ENCODE measurements at regions not wholly inside any gene's neighbourhood (a gene's known extent, or its start where the extent isn't known, plus 50 kb on each side); places are given as distances from the start of the nearest gene placed in this dataset.

- Histone ChIP-seq H2AFZ (ENCODE audit: low read length) (no peak overlapping the region), H3K4me1 (ENCODE audit: insufficient read depth, low read length, poor library complexity, severe bottlenecking) (no peaks in the 10 kb centered on the region)
- no peak for TF ChIP-seq CTCF (conservative IDR thresholded peaks at IDR 0.05; ENCODE audit: low read length)
- TF ChIP-seq EZH2phosphoT487 (IDR thresholded peaks at IDR 0.05; ENCODE audit: borderline replicate concordance): no peak
Measured at GRCh38 chr17:33526717-33527116, 233.6 kb upstream of the ASIC2 start.

GRCh38 chr17:33527290-33527689, 234.2 kb upstream of the ASIC2 start:
- Histone ChIP-seq H3K79me2 (ENCODE audit: insufficient read depth, low read length) (no peaks in the 10 kb centered on the region), H3K36me3 (ENCODE audit: insufficient read depth, low read length) (no peaks in the 10 kb centered on the region), H3K9me3 (ENCODE audit: insufficient read depth, low read depth, low read length) (0 out of 2 replicates have a peak, but pooled peaks cover 3% of the 10 kb centered on the region), H3K9ac (ENCODE audit: low read depth, low read length, poor library complexity, severe bottlenecking) (no peak overlapping the region), H3F3A (ENCODE audit: low read depth) (no peaks in the 10 kb centered on the region), H4K20me1 (ENCODE audit: insufficient read depth, low read length, poor library complexity, severe bottlenecking) (no peaks in the 10 kb centered on the region), H3K27me3 (ENCODE audit: insufficient read depth, low read length, poor library complexity, severe bottlenecking) (no peaks in the 10 kb centered on the region), H2AFZ (ENCODE audit: low read length) (no peak overlapping the region), H3K4me3 (ENCODE audit: low read length, poor library complexity, severe bottlenecking) (no peak overlapping the region), H3K9me2 (replicated peaks; ENCODE audit: low read depth, low read length) (no peaks in the 10 kb centered on the region), H3K4me2 (ENCODE audit: low read depth, low read length, poor library complexity, severe bottlenecking) (no peak overlapping the region), H3K4me1 (ENCODE audit: insufficient read depth, low read length, poor library complexity, severe bottlenecking) (no peaks in the 10 kb centered on the region)
- TF ChIP-seq EZH2phosphoT487 (IDR thresholded peaks at IDR 0.05; ENCODE audit: borderline replicate concordance) (no peak), CTCF (conservative IDR thresholded peaks at IDR 0.05; ENCODE audit: low read length) (no peak)

More at GRCh38 chr17:33526717-33527116, 233.6 kb upstream of the ASIC2 start:
- Histone ChIP-seq H4K20me1 (ENCODE audit: insufficient read depth, low read length, poor library complexity, severe bottlenecking) (no peaks in the 10 kb centered on the region), H3F3A (ENCODE audit: low read depth) (no peaks in the 10 kb centered on the region), H3K36me3 (ENCODE audit: insufficient read depth, low read length) (no peaks in the 10 kb centered on the region), H3K9me2 (replicated peaks; ENCODE audit: low read depth, low read length) (no peaks in the 10 kb centered on the region), H3K9ac (ENCODE audit: low read depth, low read length, poor library complexity, severe bottlenecking) (no peak overlapping the region), H3K9me3 (ENCODE audit: insufficient read depth, low read depth, low read length) (0 out of 2 replicates have a peak, but pooled peaks cover 3% of the 10 kb centered on the region), H3K79me2 (ENCODE audit: insufficient read depth, low read length) (no peaks in the 10 kb centered on the region), H3K4me3 (ENCODE audit: low read length, poor library complexity, severe bottlenecking) (no peak overlapping the region), H3K27me3 (ENCODE audit: insufficient read depth, low read length, poor library complexity, severe bottlenecking) (no peaks in the 10 kb centered on the region), H3K4me2 (ENCODE audit: low read depth, low read length, poor library complexity, severe bottlenecking) (no peak overlapping the region)

GRCh38 chr17:33528846-33529245, 235.8 kb upstream of the ASIC2 start:
- no peak overlapping the region for H3K9ac ChIP-seq (ENCODE audit: low read depth, low read length, poor library complexity, severe bottlenecking)
- H3K9me3 ChIP-seq (ENCODE audit: insufficient read depth, low read depth, low read length): 0 out of 2 replicates have a peak, but pooled peaks cover 3% of the 10 kb centered on the region
- no peaks in the 10 kb centered on the region for H3K27me3 ChIP-seq (ENCODE audit: insufficient read depth, low read length, poor library complexity, severe bottlenecking)
- no peaks in the 10 kb centered on the region for H3K9me2 ChIP-seq (replicated peaks; ENCODE audit: low read depth, low read length)
- no peaks in the 10 kb centered on the region for H3F3A ChIP-seq (ENCODE audit: low read depth)
- no peak overlapping the region for H3K4me3 ChIP-seq (ENCODE audit: low read length, poor library complexity, severe bottlenecking)
- no peak overlapping the region for H3K4me2 ChIP-seq (ENCODE audit: low read depth, low read length, poor library complexity, severe bottlenecking)
- H4K20me1 ChIP-seq (ENCODE audit: insufficient read depth, low read length, poor library complexity, severe bottlenecking): no peaks in the 10 kb centered on the region
- no peaks in the 10 kb centered on the region for H3K4me1 ChIP-seq (ENCODE audit: insufficient read depth, low read length, poor library complexity, severe bottlenecking)
- H2AFZ ChIP-seq (ENCODE audit: low read length): no peak overlapping the region
- TF ChIP-seq EZH2phosphoT487 (IDR thresholded peaks at IDR 0.05; ENCODE audit: borderline replicate concordance) (no peak), CTCF (conservative IDR thresholded peaks at IDR 0.05; ENCODE audit: low read length) (no peak)
- no peaks in the 10 kb centered on the region for H3K36me3 ChIP-seq (ENCODE audit: insufficient read depth, low read length)
- H3K79me2 ChIP-seq (ENCODE audit: insufficient read depth, low read length): no peaks in the 10 kb centered on the region

Data from Loucy (cell line).